SW 1271 (cell line): ENCODE measurements at regions not wholly inside any gene's neighbourhood (a gene's known extent, or its start where the extent isn't known, plus 50 kb on each side); places are given as distances from the start of the nearest gene placed in this dataset.

ENCODE experiments used
- DNase-seq, 2 experiments: peaks; one replicate each; lab custom pipeline; 2025; lab: John Stamatoyannopoulos, UW

DNA sequence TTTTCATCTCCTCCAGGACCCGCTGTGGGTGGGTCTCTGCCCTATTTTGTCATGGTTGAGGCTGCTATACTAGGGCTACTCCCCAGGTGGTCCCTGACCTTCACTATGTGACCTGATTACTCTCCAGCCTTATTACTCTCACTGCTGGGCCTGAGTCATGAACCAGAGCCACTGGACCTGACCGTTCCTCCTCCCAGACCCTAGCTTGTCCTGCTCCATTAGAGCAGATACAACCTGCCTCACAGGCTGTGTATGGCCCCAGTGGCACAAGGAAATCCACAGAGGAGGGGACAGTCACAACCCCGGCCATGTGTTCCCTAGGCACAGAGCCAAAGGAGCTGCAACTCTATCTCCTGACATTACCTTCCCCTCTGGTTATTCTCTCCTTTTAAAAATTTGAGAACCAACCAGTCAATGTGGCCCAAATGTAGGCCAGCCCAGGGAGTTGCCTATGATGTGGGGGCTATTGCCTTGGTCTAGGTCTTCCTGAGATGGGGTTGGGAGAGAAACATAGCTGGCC lies 96.0 kb upstream of the FSTL4 start:
- no peak for DNase-seq

DNA sequence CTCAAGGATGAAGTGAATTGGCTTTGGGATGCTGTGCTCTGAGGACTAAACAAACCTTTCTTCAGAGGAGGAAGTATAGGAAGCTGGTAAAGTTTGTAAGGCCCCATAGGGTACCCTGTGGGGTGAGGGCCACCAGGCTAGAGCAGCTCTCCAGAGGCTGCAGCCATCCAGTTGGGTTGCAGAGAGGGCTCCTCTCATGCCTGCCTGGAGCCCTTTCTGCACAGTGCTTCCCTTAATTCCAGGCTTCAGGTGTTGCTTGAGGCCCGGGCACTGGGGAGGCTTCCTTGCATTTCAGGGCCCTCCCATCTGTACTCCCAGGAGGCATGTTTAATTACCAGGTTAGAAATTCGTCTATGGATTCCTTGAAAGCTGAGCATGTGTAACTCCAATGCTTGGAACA lies 95.3 kb upstream of the FSTL4 start:
- DNase-seq = no peak

DNA sequence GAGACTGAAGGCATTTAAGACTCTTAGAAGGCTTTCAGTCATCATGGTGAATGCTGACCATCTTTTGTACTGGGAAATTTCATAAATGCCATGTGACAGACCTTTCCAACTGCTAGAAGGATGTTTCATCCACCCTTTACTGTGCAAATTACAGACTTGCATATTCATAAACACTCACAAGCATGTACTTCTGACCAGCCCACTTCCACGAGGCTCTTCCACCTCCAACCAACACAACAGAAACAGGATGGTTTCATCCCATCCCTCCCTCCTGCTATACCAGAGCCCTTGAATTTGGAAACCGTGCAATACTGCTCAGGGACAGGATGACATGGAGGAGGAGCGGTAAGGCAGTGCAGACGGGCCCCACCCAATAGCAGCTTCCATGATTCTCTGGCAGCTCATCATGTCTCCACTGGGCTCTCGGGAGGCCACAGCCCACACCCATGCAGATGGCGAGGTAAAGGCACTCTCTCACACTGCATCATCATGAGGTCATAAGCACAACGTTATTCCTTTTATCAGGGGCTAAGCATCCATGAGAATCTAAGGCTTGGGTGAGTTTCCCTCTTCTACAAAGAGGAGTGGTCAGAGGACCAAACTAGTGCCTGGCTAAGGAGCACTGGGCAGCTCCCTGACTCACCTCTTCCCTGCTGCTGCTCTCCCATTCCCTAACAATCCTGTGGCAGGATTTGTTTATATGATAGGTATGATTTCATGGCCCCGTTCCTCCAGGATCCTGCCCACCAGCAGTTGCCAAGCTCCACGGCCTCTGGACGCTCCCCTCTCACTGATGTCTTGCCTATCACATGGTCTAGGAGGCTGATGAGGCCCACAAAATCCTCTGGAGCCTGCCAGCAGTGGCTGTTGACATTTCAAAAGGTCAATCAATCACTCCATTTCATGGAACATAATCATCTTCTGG lies 94.4 kb upstream of the FSTL4 start:
- no peak for DNase-seq

DNA sequence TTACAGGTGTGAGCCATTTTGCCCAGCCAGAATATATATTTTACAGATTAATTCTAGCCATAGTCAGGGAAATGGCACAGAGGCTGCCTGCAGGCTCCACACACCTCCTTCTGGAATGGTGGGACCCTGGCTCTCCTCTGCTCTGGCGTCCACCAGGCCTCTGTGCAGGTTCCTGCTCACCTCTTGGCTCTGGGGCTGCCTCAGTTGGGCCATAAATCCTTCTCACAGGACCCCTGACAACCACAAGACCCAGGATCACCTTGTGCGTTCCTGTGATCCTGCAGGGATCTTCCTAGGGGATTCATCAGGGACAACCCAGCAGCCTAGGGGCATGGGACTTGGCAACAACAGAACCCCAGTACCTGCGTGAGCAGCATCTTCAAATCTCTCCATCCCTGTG lies 93.0 kb upstream of the FSTL4 start:
- DNase-seq = no peak

DNA sequence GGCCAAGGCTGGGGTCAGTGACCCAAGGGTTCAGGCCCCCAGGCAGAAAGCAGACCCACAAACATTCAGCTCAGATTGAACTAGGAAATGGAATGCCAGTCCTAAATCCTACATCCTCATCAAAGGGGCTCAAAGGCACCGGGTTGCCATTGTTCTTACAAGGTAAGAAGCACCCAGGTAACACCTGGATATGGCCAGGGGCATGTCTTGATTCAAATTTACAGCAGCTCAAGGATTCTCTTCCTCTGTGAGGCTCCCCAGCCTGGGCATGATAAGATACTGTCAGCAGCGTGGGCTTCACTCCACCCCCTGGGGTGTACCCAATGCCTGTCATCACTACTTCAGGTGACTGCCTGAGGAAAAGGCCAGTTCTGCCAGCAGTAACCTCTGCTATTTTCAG lies 92.1 kb upstream of the FSTL4 start:
- DNase-seq = no peak

DNA sequence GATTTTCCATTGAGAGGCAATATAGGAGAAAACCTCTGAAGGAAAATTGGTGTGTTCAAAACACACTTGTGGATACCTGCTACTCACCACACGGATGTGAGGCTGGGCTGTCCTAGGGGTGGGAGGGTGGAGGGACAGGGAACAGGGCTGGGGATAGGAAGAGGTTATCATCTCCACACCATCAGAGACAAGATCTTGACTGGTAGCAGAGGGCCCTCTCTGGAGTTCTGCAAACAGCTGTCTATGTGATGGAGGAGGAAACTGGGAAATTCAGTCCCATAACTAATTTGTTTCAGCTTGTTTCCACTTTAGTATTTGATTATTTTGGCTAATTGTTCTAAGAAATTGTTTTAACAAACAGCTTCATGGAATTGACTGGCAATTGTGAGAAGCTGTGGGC lies 91.6 kb upstream of the FSTL4 start:
- no peak for DNase-seq

DNA sequence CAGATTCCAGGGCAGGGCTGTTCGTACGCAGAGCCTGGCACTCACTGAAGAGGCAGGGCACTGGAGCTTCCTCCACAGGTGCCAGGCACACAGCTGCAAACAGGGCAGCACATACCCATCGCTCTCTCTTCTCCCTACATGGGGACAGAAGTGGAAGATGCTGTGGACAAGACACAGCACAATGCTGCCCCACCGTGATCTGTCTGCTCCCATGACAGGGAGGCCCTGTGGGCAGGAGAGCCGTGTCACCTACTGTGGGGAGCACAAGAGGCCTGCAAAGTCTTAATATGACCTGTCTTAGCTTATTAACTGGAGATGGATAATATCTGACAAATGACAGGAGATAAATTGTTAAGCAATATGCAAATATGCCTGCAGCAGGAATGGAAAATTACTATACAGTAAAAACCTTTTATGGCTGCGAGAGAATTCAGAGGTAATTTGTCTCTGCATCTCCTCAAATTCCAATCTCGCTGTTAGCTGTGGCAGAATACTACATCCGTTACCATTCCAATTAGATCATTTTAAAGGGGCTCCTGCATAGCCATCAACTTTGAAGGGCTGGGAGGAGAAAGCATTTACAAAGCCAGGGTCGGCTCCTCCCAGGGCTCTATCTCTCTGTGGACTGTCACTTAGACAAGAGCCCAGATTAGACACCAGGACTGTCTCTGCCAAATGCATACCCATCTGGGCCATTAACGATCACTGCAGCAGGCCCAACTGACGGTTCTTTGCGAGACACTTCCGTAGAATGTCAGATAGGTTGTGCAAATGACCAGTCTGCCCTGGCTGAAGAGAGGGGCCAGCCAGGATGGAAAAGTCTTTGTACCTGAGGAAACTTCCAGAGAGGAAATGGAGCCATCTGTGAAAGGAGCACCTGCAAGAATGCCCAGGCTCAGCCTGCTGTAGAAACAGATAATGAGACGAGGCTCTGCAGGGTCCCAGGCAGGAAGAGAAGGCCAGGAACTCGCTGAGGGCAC lies 90.7 kb upstream of the FSTL4 start:
- no peak for DNase-seq

DNA sequence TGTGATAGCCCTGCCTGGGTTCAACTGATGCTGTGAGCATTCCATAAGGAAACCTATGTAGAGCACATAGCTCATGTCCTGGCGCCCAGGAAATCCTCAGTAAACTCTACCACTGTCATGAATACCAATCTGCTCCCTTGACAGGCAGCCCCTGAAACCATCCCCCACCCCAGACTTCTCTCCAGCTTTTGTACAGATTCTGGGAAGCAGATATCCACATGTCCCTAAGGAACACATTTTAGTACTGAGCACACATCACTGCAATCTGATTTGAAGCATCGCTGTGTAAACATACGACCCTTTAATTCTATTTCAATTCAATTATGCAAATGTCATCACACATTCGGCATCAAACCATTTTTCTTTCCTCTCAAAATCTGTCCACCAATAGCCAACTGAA lies 89.5 kb upstream of the FSTL4 start:
- DNase-seq = no peak

DNA sequence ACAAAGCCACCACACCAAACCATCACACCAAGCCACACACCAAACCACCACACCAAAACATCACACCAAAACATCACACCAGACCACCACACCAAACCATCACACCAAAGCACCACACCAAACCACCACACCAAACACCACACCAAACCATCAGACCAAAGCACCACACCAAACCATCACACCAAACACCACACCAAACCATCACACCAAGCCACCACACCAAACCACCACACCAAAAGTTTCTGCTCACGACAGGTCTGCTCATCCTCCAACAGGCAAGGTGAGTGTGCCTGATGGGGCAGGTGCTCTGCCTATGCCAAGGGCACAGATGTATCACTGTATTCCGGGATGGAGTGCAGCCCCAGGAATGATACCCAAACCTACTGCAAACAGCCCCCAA lies 87.9 kb upstream of the FSTL4 start:
- DNase-seq = no peak

DNA sequence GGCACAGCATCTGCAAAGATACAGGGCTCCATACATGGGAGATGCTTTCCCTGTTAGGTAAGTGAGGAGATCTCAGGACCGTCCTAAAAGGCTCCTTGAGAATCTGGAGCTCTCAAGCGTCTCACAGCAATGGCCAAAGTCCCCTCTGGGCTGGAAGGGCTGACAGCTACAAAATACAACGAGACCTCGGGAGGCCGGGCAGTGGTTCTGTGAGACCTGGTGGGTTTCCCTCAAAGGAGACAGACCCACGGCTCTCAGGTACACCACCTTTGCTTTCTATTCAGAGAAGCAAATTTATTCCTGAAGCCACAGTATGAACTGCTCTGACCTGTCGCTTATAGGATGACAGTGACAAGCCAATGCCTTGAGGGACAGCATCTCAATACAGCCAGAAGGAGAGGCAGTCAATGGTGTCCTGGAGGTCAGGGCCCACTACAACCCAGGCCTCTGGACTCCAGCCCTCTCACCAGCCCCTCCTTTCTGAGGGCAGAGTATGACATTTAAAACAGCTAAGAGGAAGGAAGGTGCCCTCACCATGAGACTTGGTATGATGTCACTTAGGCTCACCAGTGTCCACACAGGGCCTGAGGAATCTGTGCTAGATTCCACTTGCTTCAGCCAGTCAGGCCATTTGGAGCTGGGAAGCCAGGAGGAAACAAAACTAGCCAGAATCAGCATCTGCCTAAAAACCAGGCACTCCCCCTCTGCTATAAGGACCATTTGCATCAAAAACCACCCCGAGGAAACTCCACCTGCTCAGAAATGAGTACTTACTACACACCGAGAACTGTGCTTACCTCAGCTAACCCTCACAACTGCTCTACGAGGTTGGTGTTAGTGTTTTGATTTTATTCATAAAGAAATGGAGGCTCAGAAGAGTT lies 86.5 kb upstream of the FSTL4 start:
- no peak for DNase-seq

DNA sequence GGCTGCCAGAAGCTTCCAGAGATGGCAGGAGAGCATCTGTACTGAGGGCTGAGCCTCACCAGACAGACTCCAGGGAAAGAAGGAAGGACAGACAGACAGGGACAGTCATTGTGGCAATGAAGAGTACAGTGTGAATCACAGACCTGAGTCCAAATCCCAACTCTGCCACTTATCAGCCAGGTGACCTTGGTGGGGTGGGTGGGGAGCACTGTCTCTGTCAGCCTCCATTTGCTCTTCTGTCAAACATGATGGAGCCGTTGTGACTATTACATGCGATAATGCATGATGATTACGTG lies 85.9 kb upstream of the FSTL4 start:
- DNase-seq = no peak

DNA sequence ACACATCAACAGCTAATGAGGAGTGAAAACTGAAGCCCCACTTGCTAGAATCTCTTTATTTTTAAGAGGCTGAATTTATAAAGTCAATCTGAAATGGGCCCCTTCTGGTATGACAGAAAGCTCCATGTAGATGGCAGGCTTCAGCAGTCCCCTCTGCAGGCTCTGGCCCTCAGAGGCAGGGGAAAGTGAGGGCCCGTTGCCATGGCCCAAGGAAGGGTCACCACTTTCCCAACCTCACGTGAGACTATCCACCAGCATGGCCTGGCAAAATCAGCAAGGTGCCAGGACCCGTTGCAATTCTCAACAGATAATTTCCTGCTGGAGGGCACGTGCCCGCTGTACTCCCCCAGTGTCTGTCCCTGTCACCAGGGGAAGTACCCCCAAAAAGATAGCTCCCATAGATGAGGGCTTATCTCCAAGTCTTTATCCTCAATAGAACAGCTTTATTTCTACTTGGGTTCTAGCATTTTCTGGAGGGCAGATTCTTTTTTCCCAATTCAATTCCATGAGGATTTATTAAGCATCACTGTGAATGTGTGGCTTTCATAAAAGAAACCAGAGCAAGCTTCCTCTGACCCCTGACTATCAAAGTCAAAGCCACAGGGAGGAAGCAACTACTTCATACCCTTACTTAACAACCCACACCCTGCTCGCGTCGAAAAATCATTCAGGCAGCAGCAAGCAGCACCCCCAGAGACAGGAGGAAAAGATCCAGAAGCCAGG lies 85.4 kb upstream of the FSTL4 start:
- no peak for DNase-seq

DNA sequence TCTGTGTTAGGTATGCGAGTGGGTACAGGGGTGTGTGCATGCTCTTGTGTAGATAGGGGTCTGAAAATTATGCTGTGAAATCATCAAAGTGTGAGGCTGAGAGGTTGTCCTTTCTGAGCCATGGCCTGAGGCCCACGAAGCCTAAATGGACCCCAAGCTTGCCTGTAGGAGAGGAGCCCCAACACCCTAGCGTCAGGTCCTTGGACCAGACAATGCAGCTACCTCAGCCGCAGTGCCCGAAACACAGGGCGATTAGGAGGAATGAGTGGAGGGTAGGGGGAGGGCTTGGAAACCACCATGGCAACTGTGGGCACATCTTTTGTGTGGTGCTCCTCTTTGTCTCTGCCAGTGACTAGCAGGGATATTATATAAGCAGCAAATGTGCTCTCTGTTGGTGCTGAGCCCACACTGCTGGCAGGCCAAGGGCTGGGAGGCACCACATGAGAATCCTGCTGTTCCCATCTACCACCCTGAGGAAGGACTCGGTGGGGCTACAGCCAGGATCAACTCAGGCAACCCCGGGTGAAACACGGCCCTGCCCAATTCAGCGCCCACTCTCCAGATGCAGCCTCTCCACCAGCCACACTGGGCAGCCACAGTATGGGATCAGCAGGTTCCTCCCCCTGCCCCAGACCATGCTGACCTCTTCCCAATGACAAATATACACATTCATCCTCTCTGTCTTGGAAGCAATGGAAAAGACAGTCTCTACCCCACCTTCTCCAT lies 84.6 kb upstream of the FSTL4 start:
- DNase-seq = no peak

DNA sequence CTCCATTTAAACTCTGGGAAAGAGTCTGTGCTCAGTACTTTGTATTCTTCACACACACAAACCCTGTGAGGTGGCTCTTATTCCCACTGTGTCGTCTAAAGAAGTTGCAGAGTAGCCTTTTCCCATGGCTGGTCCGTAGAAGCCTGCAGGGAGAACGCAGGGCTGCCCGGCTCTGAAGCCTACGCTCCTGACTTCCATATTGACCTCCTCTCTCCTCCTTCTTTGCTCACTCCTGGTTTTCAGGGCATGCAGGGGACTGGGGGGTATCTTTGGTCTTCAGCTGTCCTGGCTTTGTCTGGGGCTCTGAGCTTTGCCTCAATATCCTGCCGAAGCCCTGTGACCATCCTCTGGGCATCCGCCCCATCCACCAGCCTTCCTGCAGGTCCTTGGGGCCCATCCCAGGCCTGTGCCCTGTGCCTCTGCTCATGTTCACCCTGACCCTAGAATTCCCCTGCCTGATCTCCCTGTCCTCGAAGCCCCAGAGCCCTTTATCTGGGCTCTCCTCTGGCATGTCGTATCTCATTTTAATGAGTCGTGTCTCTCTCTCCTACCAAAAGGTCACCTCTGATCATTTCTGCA lies 83.8 kb upstream of the FSTL4 start:
- DNase-seq = no peak

DNA sequence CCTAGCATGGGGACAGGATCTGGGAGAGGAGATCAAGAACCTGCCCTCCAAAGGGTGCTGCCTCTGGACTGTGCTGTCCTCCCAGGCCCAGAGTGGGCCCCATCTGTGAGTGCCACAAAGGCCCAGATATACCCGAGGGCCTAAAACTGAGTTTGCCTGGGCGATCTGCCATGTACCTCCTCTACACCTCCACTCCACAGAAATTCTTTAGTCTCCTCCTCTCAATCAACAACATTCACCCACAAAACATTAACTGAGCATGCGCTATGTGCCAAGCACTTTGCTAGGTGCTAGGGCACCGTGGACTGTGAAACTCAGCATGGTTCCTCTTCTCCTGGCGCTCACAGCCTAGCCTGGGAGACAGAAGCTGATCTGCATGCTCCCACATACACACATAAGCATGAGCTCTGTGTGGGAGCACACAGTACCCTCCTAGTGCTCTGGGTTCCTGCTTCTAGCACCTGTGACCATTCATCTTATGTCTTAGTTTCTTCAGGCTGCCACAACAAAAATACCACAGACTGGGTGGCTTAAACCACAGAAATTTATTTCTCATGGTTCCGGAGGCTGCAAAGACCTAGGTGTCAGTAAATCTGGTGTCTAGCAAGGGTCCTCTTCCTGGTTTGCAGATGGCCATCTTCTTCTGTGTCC lies 82.0 kb upstream of the FSTL4 start:
- DNase-seq = no peak

DNA sequence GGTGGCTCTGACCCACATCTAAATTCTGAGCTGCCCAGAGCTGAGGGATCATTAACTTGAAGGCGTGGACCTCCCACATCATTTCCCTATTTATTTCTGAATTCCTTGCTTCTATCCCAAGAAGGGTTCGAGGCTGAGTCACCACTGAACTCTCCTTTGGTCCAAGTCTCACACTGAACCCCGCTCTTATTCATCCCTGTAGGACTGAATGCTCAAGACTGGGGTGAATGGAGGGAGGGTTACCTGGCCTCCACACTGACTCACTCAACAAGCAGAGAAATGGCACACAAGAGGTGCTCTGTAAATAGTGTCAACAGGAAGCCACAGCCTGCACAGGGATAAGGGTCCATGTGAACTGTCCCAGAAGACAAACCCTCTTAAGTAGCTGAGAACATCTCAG lies 79.1 kb upstream of the FSTL4 start:
- DNase-seq = no peak

DNA sequence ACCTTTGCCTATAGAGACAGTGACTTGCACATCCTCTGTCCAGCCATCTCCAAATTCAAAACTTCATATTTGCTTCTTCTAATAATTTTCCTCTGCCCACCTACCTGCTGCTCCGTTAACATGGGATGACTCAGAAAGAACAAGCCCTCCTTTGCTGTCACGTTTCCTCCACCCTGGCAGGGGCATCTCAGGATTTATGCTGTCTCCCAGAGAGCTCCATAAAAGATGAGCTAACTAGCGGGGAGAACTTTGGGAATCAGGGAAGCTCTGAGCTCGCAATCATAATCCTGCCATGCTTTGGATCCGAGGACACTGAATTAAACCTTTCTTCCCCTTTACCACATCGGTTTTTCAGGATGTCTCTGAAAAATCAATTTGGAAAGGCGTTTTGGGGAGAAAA lies 78.4 kb upstream of the FSTL4 start:
- DNase-seq = no peak

DNA sequence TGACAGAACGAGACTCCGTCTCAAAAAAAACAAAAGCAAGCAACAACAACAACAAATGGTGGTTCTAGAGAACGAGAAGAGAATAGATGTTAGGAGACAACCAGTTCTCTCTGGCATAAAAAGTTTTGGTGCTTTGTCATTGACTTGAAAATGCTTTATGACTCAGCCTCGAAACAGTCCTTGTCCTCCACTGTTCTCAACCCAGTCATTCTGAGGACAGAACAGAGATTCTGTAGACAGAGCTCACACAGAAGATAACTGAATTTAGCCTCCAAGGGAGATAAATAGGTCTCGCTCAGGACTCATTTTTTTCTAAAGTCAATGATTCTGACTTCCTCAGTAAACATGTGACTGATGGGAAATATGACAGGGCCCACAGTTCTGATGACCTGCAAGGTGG lies 76.0 kb upstream of the FSTL4 start:
- DNase-seq = no peak

DNA sequence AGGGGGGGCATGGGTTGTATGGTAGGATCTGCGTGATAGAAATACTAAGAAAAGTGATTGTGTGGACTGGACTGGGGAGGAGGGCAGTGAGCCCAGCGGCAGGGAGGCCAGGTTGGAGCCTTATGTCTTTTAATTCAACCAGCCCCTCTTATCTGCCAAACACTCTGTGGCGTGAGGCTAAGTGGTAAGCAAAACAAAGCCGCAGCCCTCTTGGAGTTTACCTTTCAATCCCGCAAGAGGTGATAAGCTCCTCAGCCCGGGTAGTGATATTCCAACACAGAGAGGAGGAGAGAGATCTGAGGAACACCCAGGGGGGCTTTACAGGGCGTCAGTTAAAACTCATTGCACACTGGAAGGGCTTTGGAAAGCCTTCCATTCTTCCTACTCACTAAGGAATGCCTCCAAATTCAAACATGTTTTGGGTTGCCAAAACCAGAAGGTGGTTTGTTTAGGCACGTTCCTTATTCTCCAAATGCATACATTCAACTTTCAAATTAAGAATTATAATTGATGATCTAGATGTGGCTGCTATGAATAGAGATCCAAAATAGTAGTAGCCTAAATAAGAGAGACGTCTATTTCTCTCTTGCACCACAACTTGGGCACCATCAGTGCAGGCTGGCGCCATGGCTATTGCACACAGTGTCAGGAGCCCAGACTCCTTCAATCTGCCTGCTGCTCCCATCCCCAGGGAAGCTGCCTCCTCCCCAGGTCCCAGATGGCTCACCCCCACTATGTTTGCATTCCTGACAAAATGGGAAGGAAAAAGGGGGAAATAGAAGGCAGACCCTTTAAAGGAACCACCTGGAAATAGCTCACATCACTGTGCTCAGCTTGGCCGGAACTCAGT lies 75.1 kb upstream of the FSTL4 start:
- no peak for DNase-seq
